NCI-H69 (cell line): ENCODE measurements at regions not wholly inside any gene's neighbourhood (a gene's known extent, or its start where the extent isn't known, plus 50 kb on each side); places are given as distances from the start of the nearest gene placed in this dataset.
"Not testable (repeated sequence)": the region's sequence is repeated elsewhere in the genome, so short reads cannot be mapped to it uniquely, and the experiment has no call there.

Source experiments
- DNase-seq: peaks from one replicate; lab custom pipeline; 2025; lab: John Stamatoyannopoulos, UW

DNA sequence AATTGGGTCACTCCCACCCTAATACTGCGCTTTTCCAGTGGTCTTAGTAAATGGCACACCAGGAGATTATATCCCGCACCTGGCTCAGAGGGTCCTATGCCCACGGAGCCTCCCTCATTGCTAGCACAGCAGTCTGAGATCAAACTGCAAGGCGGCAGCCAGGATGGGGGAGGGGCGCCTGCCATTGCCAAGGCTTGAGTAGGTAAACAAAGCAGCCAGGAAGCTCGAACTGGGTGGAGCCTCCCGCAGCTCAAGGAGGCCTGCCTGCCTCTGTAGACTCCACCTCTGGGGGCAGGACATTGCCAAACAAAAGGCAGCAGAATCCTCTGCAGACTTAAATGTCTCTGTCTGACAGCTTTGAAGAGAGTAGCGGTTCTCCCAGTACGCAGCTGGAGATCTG, 52.4 kb upstream of the PMPCB start:
- DNase-seq, result peak; percentile 83

GRCh38 chr7:103240806-103241205, 56.4 kb upstream of the PMPCB start:
- DNase-seq, result no peak

DNA sequence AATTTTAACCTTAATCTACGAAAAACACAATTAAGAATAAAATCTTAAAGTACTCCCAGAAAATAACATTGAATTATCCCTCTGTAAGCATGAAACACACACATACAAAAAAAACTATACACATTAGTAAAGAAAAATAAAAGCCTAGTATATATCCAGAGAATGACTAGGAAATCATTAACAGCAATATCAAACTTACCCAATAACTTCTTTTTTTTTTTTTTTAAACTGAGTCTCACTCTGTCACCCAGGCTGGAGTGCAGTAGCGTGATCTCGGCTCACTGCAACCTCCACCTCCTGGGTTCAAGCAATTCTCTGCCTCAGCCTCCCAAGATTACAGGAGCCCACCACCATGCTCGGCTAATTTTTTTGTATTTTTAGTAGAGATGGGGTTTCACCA, 61.4 kb upstream of the PMPCB start:
- DNase-seq, result not testable (repeated sequence)

DNA sequence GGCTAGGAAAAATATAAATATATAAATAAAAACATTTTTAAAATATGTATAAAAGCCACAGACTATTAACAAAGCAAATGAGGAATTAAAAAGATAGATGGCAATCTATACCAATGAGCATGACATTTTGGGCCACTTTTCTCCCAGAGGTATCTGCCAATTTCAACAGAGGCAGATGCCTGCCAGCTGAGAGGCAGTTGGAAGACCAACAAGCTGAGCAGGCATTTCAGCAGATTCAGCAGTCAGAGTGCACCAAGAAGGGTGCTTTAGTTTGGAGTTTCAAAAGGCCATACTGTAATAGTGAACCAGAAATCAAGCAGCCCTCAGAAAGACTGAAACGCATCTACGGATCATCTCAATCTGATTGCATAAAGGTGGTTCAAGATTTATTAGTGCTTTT, 62.4 kb upstream of the PMPCB start:
- DNase-seq, result not testable (repeated sequence)

GRCh38 chr7:103227787-103228186, 69.4 kb upstream of the PMPCB start:
- not testable (repeated sequence) for DNase-seq

- DNase-seq, result not testable (repeated sequence)
These were observed 71.4 kb upstream of the PMPCB start for GRCh38 chr7:103225798-103226197.

DNA sequence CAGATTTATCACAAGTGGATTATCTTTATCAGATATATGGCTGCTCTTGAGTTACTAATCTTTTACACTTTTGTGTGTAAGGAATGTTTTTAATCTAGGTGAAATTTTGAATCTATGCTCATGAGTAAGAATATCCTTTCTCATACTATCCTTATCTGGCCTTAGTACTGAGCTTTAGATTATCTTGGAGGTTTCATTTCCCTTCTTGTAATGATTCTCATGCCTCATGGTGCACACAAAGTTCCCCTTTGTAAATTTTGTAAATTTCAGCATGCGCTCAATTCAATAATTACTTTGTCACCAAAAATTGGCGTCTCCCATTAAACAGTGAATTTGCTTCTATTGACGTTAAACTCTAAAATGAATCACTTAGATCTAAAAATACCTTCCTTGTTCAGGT, 74.2 kb upstream of the NAPEPLD start:
- not testable (repeated sequence) for DNase-seq

DNA sequence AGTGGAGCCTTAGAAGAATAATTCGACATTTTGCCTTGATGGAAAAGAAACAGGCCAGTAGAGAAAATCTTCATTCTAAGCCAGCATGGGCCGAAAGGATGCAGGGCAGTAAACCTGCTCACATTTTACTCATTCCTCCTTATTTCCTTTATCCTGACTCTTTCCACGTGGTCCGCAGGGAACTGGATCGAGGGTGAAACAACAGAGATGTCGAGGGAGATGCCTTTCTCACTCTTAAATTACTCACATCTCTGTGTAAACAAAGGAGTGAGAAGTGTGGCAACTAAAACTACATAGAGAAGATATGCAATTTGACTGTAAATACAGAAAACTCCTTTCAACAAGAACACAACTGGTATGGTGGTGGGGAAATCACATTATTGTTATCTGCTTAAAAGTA, 62.1 kb upstream of the NAPEPLD start:
- DNase-seq, result not testable (repeated sequence)

DNA sequence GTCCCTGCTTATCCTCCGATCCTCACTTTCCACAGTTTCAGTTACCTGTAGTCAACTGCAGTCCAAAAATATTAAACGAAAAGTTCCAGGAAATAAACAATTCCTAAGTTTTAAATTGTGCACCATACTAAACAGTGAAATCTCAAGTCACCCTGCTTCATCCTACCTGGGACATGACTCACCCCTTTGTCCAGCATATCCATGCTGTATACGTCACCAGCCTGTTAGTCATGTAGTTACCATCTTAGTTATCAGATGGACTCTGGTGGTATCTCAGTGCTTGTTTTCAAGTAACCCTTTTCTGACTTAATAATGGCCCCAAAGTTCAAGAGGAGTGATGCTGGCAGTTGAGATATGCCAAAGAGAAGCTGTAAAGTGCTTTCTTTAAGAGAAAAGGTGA, 50.3 kb upstream of the NAPEPLD start:
- DNase-seq, result not testable (repeated sequence)
